Mesenchymal stem cell (in vitro differentiated cells and primary cell): ENCODE measurements at regions not wholly inside any gene's neighbourhood (a gene's known extent, or its start where the extent isn't known, plus 50 kb on each side); places are given as distances from the start of the nearest gene placed in this dataset.

ENCODE experiments used
- DNase-seq: peaks from one replicate; pipeline ENCODE4 v3.0.0-alpha.2; 2013
- H2AFZ ChIP-seq: one replicate; pipeline ENCODE4 v1.6.1; 2013; ENCODE audit warnings: low read depth, mild to moderate bottlenecking, control low read depth, inconsistent platforms, low read length, moderate library complexity
- H2AK5ac ChIP-seq: 2 replicates; pipeline ENCODE4 v1.6.1; 2013; ENCODE audit warnings: low read length, moderate library complexity, mild to moderate bottlenecking, inconsistent platforms; ENCODE audit not compliant: severe bottlenecking
- H2BK120ac ChIP-seq: one replicate; pipeline ENCODE4 v1.6.1; 2013; ENCODE audit warnings: low read depth, mild to moderate bottlenecking, inconsistent platforms, low read length, moderate library complexity
- H2BK12ac ChIP-seq, 2 experiments: one replicate each; pipeline ENCODE4 v1.6.1; 2013; ENCODE audit warnings: inconsistent platforms in 2 of 2, low read length in 2 of 2, mild to moderate bottlenecking in 2 of 2, moderate library complexity in 2 of 2, control low read depth in 1 of 2
- H2BK15ac ChIP-seq: one replicate; pipeline ENCODE4 v1.6.1; 2013; ENCODE audit warnings: mild to moderate bottlenecking, low read depth, inconsistent platforms; ENCODE audit not compliant: poor library complexity, severe bottlenecking
- H2BK5ac ChIP-seq: 2 replicates; pipeline ENCODE4 v1.6.1; 2013; ENCODE audit warnings: low read depth, mild to moderate bottlenecking, low read length, control low read depth, inconsistent platforms; ENCODE audit not compliant: poor library complexity, severe bottlenecking
- H3K14ac ChIP-seq, 2 experiments: one replicate each; pipeline ENCODE4 v1.6.1; 2013; ENCODE audit warnings: inconsistent platforms in 2 of 2, low read length in 2 of 2, control low read depth in 1 of 2, mild to moderate bottlenecking in 1 of 2, moderate library complexity in 1 of 2
- H3K18ac ChIP-seq, 2 experiments: one replicate each; pipeline ENCODE4 v1.6.1; 2013; ENCODE audit warnings: inconsistent platforms in 2 of 2, low read length in 2 of 2, control low read depth in 1 of 2, low read depth in 1 of 2, mild to moderate bottlenecking in 1 of 2
- H3K23ac ChIP-seq, 2 experiments: one replicate each; pipeline ENCODE4 v1.6.1; 2013; ENCODE audit warnings: inconsistent platforms in 2 of 2, low read length in 2 of 2, mild to moderate bottlenecking in 2 of 2, moderate library complexity in 2 of 2, control low read depth in 1 of 2
- H3K27ac ChIP-seq: 2 replicates; pipeline ENCODE4 v1.5.1; 2013; ENCODE audit warnings: mild to moderate bottlenecking, moderate library complexity, low read length, control low read depth, inconsistent platforms; ENCODE audit not compliant: poor library complexity, severe bottlenecking
- H3K27me3 ChIP-seq, 2 experiments: 2 replicates each; pipeline versions ENCODE4 v1.6.1 to v1.7.0; 2013; ENCODE audit warnings: low read length in 2 of 2, mild to moderate bottlenecking in 2 of 2, moderate library complexity in 2 of 2, control low read depth in 1 of 2, inconsistent platforms in 1 of 2; ENCODE audit not compliant: control insufficient read depth in 1 of 2, insufficient read depth in 1 of 2
- H3K36me3 ChIP-seq, 2 experiments: 2 replicates each; pipeline versions ENCODE4 v1.6.1 to v1.7.0; 2013; ENCODE audit warnings: low read length in 2 of 2, control low read depth in 1 of 2, inconsistent platforms in 1 of 2, low read depth in 1 of 2, mild to moderate bottlenecking in 1 of 2; ENCODE audit not compliant: insufficient read depth in 2 of 2, control insufficient read depth in 1 of 2
- H3K4ac ChIP-seq, 2 experiments: one replicate each; pipeline ENCODE4 v1.6.1; 2013; ENCODE audit warnings: inconsistent platforms in 2 of 2, low read length in 2 of 2, mild to moderate bottlenecking in 2 of 2, moderate library complexity in 2 of 2, control low read depth in 1 of 2, low read depth in 1 of 2
- H3K4me1 ChIP-seq: 2 replicates; pipeline ENCODE4 v1.6.1; 2013; ENCODE audit warnings: low read depth, low read length, control low read depth; ENCODE audit not compliant: control insufficient read depth, insufficient read depth
- H3K4me2 ChIP-seq: 2 replicates; pipeline ENCODE4 v1.6.1; 2013; ENCODE audit warnings: low read length, mild to moderate bottlenecking, inconsistent platforms; ENCODE audit not compliant: poor library complexity, severe bottlenecking
- H3K4me3 ChIP-seq, 2 experiments: 2 replicates each; pipeline versions ENCODE4 v1.5.1 to v1.7.0; 2013; ENCODE audit warnings: low read length in 2 of 2, mild to moderate bottlenecking in 2 of 2, control low read depth in 1 of 2, low read depth in 1 of 2; ENCODE audit not compliant: insufficient read depth in 1 of 2
- H3K79me1 ChIP-seq: replicated peaks from 2 replicates; pipeline ENCODE4 v1.6.1; 2013; ENCODE audit warnings: mild to moderate bottlenecking, control low read depth, low read length, inconsistent platforms; ENCODE audit not compliant: poor library complexity, severe bottlenecking
- H3K9ac ChIP-seq: 2 replicates; pipeline ENCODE4 v1.7.0; 2013; ENCODE audit warnings: mild to moderate bottlenecking, low read length, moderate library complexity
- H3K9me3 ChIP-seq: 2 replicates; pipeline ENCODE4 v1.7.0; 2013; ENCODE audit warnings: mild to moderate bottlenecking, low read length; ENCODE audit not compliant: control insufficient read depth
- H4K8ac ChIP-seq: one replicate; pipeline ENCODE4 v1.6.1; 2013; ENCODE audit warnings: inconsistent platforms, mild to moderate bottlenecking, low read length, moderate library complexity
- H4K91ac ChIP-seq: one replicate; pipeline ENCODE4 v1.6.1; 2013; ENCODE audit warnings: mild to moderate bottlenecking, low read length, inconsistent platforms
- WGBS: methylation state at CpG from one replicate; pipeline ENCODE4 v1.1.7; 2013; ENCODE audit warnings: mixed read lengths; 5-methylcytosine and 5-hydroxymethylcytosine counted together

GRCh38 chr13:106400289-106400688, 135.2 kb downstream of the EFNB2 start:
- Histone ChIP-seq H4K91ac (no peak overlapping the region), H3K4me1 (no peaks in the 10 kb centered on the region), H3K27ac (no peak overlapping the region), H3K36me3 (no peaks in the 10 kb centered on the region), H3K4me3 (no peak overlapping the region), H3K23ac (no peak overlapping the region), H2AK5ac (no peak overlapping the region), H3K4ac (no peak overlapping the region), H4K8ac (no peak overlapping the region), H2BK12ac (no peak overlapping the region), H3K9ac (no peak overlapping the region), H3K9me3 (no peaks in the 10 kb centered on the region), H2BK15ac (no peak overlapping the region), H2BK5ac (no peak overlapping the region), H2BK120ac (no peak overlapping the region), H3K18ac (no peak overlapping the region), H3K79me1 (no peaks in the 10 kb centered on the region), H3K27me3 (no peaks in the 10 kb centered on the region), H3K14ac (no peak overlapping the region), H2AFZ (no peak overlapping the region), H3K4me2 (no peak overlapping the region)
- no peak for DNase-seq
- WGBS = 71% methylated on average over 1 of the region's 1 CpG

DNA sequence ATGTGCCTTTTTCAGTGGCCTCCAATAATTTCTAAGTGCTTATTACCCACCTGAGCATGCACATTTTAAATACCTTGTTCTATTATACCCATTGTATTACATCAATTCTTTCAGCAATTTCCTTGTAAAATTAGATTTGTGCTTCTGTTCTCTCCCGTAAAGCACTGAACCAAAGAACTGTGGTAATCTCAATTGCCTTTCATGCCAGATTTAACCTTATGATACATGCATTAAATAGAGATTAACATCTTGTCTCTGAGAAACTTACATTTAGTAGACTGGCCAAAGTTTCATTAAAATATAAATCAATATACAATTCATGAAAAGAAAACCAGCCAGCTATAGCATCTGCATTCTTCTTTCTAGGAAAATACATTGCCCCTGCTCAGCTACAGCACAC, 137.2 kb downstream of the EFNB2 start:
- Histone ChIP-seq H3K27me3 (no peaks in the 10 kb centered on the region), H2BK12ac (no peak overlapping the region), H3K36me3 (no peaks in the 10 kb centered on the region), H3K79me1 (no peaks in the 10 kb centered on the region), H3K23ac (no peak overlapping the region), H4K91ac (no peak overlapping the region), H2BK120ac (no peak overlapping the region), H3K9ac (no peak overlapping the region), H2AFZ (no peak overlapping the region), H4K8ac (no peak overlapping the region), H2BK15ac (no peak overlapping the region), H3K4ac (no peak overlapping the region), H3K4me2 (no peak overlapping the region), H2BK5ac (no peak overlapping the region), H2AK5ac (no peak overlapping the region), H3K4me1 (no peaks in the 10 kb centered on the region), H3K27ac (no peak overlapping the region), H3K14ac (no peak overlapping the region), H3K18ac (no peak overlapping the region), H3K9me3 (no peaks in the 10 kb centered on the region), H3K4me3 (no peak overlapping the region)
- DNase-seq = no peak
- WGBS = 70% methylated on average over 1 of the region's 1 CpG

GRCh38 chr13:106393776-106394175, 141.7 kb downstream of the EFNB2 start:
- no peak overlapping the region for H3K18ac ChIP-seq
- H3K14ac ChIP-seq = no peak overlapping the region
- H3K79me1 ChIP-seq = no peaks in the 10 kb centered on the region
- H2BK120ac ChIP-seq = no peak overlapping the region
- H2BK12ac ChIP-seq = no peak overlapping the region
- H3K4me1 ChIP-seq = no peaks in the 10 kb centered on the region
- no peak overlapping the region for H2AK5ac ChIP-seq
- no peak overlapping the region for H3K4ac ChIP-seq
- WGBS = 66% methylated on average over 3 of the region's 4 CpGs
- DNase-seq = no peak
- no peak overlapping the region for H2AFZ ChIP-seq
- no peak overlapping the region for H2BK15ac ChIP-seq
- H3K9ac ChIP-seq = no peak overlapping the region
- H2BK5ac ChIP-seq = no peak overlapping the region
- H3K27ac ChIP-seq = no peak overlapping the region
- H3K36me3 ChIP-seq = no peaks in the 10 kb centered on the region
- no peak overlapping the region for H3K4me2 ChIP-seq
- no peak overlapping the region for H4K91ac ChIP-seq
- H4K8ac ChIP-seq = no peak overlapping the region
- no peak overlapping the region for H3K4me3 ChIP-seq
- no peak overlapping the region for H3K23ac ChIP-seq
- no peaks in the 10 kb centered on the region for H3K9me3 ChIP-seq
- H3K27me3 ChIP-seq = peaks cover 0 to 3% of the 10 kb centered on the region in 2 experiments

DNA sequence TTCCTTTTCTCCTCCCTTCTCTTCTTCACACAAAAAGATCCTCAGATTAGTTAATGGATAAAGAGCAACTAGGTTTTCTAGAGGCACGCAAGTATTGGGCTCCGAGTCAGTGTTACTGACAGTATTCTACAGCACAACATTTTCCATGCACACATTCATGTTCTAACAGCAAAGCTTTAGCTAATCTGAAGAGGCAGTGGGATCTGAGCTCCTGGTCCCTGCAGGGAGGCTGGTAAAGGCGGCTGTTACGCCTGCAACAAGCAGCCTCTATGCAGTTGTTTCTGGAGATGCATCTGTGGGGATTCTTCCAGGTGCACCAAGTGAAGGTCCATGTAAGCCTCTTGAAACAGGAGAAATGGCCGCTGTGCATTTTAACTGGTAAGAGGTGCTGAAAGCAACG, 143.8 kb downstream of the EFNB2 start:
- Histone ChIP-seq H3K27ac (no peak overlapping the region), H2AFZ (no peak overlapping the region), H2BK120ac (no peak overlapping the region), H2BK12ac (no peak overlapping the region), H3K4ac (no peak overlapping the region), H3K14ac (no peak overlapping the region), H3K18ac (no peak overlapping the region), H2BK15ac (no peak overlapping the region), H3K27me3 (peaks cover 0 to 3% of the 10 kb centered on the region in 2 experiments), H4K8ac (no peak overlapping the region), H4K91ac (no peak overlapping the region), H3K79me1 (no peaks in the 10 kb centered on the region), H3K9ac (no peak overlapping the region), H2AK5ac (no peak overlapping the region), H3K4me3 (no peak overlapping the region), H3K9me3 (no peaks in the 10 kb centered on the region), H3K23ac (no peak overlapping the region), H2BK5ac (no peak overlapping the region), H3K36me3 (no peaks in the 10 kb centered on the region), H3K4me1 (no peaks in the 10 kb centered on the region), H3K4me2 (no peak overlapping the region)
- no peak for DNase-seq
- 98% methylated on average over 6 of the region's 6 CpGs for WGBS
